ENCODE measurements at regions not wholly inside any gene's neighbourhood (a gene's known extent, or its start where the extent isn't known, plus 50 kb on each side); places are given as distances from the start of the nearest gene placed in this dataset.

DNA sequence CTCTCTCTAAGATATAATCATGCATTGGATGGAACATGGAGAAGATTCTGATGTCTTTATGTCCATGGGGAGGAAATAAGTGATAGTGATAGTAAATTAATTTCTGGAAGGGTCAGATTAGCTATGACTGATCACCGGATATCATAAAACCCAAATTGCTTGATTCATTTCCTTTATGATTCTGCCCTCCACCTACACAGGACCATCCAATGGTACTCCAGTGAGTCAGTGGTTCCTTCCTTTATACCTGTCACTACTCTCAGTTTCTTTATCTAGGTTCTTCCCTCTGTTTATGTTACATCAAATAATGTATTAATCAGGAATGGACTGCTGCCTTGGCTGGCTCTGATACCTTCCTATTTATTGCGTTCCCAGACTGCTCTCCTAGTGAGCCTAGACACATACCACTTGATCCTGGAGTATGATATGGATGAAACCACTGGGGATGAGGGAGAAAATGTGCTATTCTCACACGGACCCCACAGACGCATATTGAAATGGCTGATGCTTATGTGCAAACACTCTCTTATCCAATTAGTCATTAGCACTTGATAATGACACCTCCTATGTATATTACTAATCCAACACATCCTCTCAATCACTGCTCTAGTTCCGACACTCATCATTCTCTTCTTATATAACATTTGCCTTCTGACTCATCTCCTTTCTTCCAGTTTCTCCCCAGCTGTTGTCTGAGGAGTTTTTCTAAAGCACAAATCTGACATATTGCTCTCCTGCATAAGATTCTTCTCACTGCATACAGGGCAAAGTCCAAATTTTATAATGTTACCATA lies 315.6 kb downstream of the INSIG2 start:
- no peak overlapping the region for H3K27ac ChIP-seq
- TF ChIP-seq, protein P1, sequence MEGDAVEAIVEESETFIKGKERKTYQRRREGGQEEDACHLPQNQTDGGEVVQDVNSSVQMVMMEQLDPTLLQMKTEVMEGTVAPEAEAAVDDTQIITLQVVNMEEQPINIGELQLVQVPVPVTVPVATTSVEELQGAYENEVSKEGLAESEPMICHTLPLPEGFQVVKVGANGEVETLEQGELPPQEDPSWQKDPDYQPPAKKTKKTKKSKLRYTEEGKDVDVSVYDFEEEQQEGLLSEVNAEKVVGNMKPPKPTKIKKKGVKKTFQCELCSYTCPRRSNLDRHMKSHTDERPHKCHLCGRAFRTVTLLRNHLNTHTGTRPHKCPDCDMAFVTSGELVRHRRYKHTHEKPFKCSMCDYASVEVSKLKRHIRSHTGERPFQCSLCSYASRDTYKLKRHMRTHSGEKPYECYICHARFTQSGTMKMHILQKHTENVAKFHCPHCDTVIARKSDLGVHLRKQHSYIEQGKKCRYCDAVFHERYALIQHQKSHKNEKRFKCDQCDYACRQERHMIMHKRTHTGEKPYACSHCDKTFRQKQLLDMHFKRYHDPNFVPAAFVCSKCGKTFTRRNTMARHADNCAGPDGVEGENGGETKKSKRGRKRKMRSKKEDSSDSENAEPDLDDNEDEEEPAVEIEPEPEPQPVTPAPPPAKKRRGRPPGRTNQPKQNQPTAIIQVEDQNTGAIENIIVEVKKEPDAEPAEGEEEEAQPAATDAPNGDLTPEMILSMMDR (conservative IDR thresholded peaks at IDR 0.05) = no peak
- TF ChIP-seq ZFX (IDR thresholded peaks at IDR 0.05) = no peak

DNA sequence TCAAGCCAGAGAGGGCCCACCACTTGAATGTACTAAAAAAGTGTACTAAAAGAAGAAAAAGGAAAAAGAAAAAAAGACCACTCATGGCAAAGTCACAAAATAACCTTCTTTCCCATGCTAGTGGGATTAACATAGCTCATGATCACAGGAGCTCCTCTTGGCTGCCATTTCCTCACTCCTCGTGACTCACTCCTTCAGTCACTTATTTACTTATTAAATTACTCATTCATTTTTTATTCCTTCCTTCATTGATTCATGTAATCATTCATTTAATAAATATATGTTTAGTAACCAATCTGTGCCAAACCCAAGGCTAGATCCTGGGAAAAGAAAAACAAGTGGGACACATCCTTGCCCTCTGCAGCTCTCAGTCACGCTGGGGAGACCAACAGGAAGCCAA lies 300.5 kb downstream of the INSIG2 start:
- H3K27ac ChIP-seq = no peak overlapping the region
- TF ChIP-seq ZFX (IDR thresholded peaks at IDR 0.05) = no peak
- TF ChIP-seq, protein P1 (conservative IDR thresholded peaks at IDR 0.05) = no peak

DNA sequence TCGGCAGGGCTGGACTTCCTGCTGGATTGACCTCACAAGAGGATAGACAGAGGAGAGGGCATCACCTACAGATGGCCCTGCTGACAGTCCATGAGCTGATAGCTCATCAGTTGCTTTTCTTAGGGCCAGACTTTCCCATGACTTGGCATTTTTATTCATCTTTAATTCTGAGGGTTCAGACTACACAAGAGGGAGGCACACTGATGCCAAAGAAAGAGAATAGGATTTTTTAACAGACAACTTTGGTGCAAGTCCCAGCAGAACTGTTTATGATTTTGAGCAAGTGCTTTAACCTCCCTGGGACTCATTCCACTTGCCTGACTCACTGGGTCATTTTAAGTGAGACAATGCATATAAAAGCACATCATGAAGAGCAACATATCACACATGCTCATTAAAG lies 299.2 kb downstream of the INSIG2 start:
- TF ChIP-seq, protein P1 (conservative IDR thresholded peaks at IDR 0.05) = no peak
- TF ChIP-seq ZFX (IDR thresholded peaks at IDR 0.05) = no peak
- H3K27ac ChIP-seq = no peak overlapping the region

DNA sequence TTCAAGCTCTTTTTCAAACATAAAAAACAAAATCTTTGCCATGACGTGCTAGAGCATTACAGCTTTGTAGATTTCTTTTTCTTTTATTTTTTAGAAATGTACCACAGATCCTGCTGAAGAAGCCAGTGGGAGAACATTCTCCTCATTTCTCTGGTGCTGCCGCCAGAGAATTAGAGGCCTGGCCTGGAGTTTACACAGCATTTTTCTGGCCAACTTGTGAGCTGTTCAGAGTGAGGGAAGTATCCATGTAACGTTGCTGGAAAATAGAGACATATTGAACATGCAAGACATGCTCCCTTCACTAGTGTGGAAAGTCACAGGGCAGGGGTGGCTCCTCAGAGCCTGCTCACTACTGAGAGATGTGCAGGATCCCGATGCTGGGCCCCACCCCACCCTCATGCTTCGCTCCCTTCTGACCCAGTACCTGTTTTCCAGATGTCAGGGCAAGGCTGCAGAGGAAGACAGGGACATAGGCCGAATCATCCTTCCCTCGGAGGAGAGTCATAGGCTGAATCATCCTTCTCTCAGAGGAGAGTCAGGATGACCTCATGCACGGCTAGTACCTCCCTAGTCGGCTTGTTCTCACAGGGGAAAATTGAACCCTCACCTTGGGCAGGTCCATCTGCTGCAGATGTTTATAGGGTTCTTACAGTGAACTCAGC lies 298.5 kb downstream of the INSIG2 start:
- no peak overlapping the region for H3K27ac ChIP-seq
- TF ChIP-seq, protein P1 (conservative IDR thresholded peaks at IDR 0.05) = no peak
- no peak for TF ChIP-seq ZFX (IDR thresholded peaks at IDR 0.05)

DNA sequence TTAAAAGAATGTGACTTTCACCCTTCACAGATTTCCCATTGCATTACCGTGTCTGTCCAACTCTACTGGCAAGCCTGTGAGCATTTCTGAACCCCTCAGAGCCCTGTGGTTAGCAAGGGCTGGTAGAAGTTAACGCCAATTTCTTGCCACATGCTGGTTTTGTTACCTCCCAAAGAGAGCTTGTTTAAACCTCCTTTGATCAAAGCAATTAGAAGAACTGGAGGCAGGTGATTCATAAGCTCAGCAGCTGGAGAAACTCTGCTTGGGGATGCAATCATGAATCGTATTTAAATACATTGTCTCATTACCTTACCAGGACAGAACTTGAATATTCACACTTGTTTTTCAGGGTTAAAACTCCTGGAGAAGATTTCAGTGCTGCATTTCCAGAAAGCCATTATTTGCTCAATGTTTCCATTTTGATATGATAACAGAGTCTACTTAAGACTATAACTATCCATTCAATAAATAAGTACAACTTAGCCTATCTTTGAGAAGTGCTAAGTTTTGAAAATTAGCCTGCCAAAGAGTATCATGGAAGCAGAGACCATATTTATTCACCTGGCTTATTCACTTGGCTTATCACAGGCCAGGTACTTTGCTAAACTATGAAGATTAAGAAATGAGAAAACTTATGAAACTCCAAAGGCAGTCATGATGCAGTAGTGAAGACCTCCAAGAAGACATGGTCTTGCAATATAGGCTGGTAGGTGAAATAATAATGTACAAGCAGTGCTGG lies 292.8 kb downstream of the INSIG2 start:
- H3K27ac ChIP-seq = no peak overlapping the region
- TF ChIP-seq ZFX (IDR thresholded peaks at IDR 0.05) = no peak
- TF ChIP-seq, protein P1 (conservative IDR thresholded peaks at IDR 0.05) = no peak

DNA sequence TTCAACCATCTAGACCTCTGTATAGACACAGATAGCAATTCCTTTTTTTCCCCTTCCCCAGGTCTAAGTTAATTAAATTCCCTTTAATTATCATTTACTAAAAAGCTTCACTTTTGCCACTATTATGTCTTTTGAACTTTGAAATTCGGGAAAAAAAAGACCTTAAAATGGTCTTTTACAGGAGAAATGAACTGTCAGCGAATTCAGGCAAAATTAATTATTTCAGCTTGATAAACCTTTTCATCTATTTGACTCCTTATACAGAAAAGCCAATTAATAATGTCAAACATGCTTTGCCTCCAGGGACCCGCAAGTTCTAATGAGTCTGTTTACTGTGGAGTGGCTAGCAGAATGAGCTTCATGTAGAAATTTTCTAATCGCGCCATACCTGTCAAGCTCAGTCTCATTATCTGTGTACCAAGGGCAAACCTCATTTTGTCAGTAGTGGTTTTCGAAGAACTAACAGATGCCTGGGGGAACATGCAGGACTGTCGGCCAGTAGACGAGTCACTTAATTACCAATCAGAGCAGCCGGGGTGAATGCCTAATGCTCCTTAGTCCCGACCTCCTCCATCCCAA lies 287.7 kb downstream of the INSIG2 start:
- TF ChIP-seq, protein P1 (conservative IDR thresholded peaks at IDR 0.05) = no peak
- no peak for TF ChIP-seq ZFX (IDR thresholded peaks at IDR 0.05)

More for the DNA sequence above, 287.7 kb downstream of the INSIG2 start:
- no peak overlapping the region for H3K27ac ChIP-seq
